H1 (cell line): ENCODE measurements at regions not wholly inside any gene's neighbourhood (a gene's known extent, or its start where the extent isn't known, plus 50 kb on each side); places are given as distances from the start of the nearest gene placed in this dataset.

Experiments
- CTCF ChIA-PET: fragments of 300-600 bp; sonication (Branson Sonifier 250); formaldehyde crosslinking; loops from one replicate; lab custom pipeline; 2021; ENCODE audit not compliant: partially characterized antibody; lab: Charles Lee
- POLR2A ChIA-PET: fragments of 300-600 bp; sonication (Branson Sonifier 250); formaldehyde crosslinking; loops from one replicate; lab custom pipeline; 2021; ENCODE audit warnings: inconsistent platforms; ENCODE audit not compliant: partially characterized antibody; lab: Charles Lee
- DNase-seq, 2 experiments: peaks; one replicate each; pipeline versions ENCODE4 v3.0.0 to v3.0.0-alpha.2; 2010 to 2022; ENCODE audit warnings: low spot score in 2 of 2, low read depth in 1 of 2, mixed read lengths in 1 of 2
- FAIRE-seq: peaks from 2 replicates; lab custom pipeline; 2011; peaks lifted over from hg19 to GRCh38; lab: Jason Lieb, UNC
- H2AFZ ChIP-seq: 2 replicates; pipeline ENCODE4 v1.8.1; 2012; ENCODE audit warnings: low read length, inconsistent platforms
- H2AK5ac ChIP-seq: 2 replicates; pipeline ENCODE4 v1.6.1; 2013; ENCODE audit warnings: low read depth, low read length
- H2BK120ac ChIP-seq: replicated peaks from 2 replicates; pipeline ENCODE3; 2013; ENCODE audit warnings: low read depth, low read length, inconsistent platforms
- H2BK12ac ChIP-seq: 2 replicates; pipeline ENCODE4 v1.6.1; 2013; ENCODE audit warnings: low read depth, low read length
- H2BK15ac ChIP-seq: 2 replicates; pipeline ENCODE4 v1.6.1; 2013; ENCODE audit warnings: low read length
- H2BK20ac ChIP-seq: 2 replicates; pipeline ENCODE4 v1.6.1; 2013; ENCODE audit warnings: low read length
- H2BK5ac ChIP-seq: 2 replicates; pipeline ENCODE4 v1.6.1; 2013; ENCODE audit warnings: low read depth, low read length
- H3K14ac ChIP-seq: 2 replicates; pipeline ENCODE4 v1.6.1; 2013; ENCODE audit warnings: inconsistent platforms; ENCODE audit not compliant: insufficient read length
- H3K18ac ChIP-seq: 2 replicates; pipeline ENCODE4 v1.6.1; 2013; ENCODE audit warnings: low read length; ENCODE audit errors: extremely low read depth
- H3K23ac ChIP-seq: 2 replicates; pipeline ENCODE4 v1.6.1; 2013; ENCODE audit warnings: inconsistent platforms; ENCODE audit not compliant: insufficient read length
- H3K23me2 ChIP-seq: 2 replicates; pipeline ENCODE4 v1.6.1; 2013; ENCODE audit warnings: low read depth, low read length
- H3K27ac ChIP-seq: 2 replicates; pipeline ENCODE4 v1.6.1; 2011; ENCODE audit warnings: low read depth, low read length, inconsistent platforms
- H3K27me3 ChIP-seq, 4 experiments: replicated peaks in 1 of 4; 1 replicate in 1 of 4; 2 replicates in 3 of 4; pipeline versions ENCODE4 v1.6.1 to v1.8.1; 2011 to 2013; ENCODE audit warnings: low read length in 3 of 4, mild to moderate bottlenecking in 3 of 4, inconsistent platforms in 2 of 4, mixed read lengths in 2 of 4, moderate library complexity in 1 of 4; ENCODE audit not compliant: control insufficient read depth in 3 of 4, insufficient read depth in 3 of 4; ENCODE audit errors: extremely low read depth in 1 of 4
- H3K36me3 ChIP-seq, 4 experiments: 2 replicates each; pipeline versions ENCODE4 v1.6.1 to v1.8.1; 2011 to 2013; ENCODE audit warnings: mild to moderate bottlenecking in 4 of 4, low read length in 3 of 4, moderate library complexity in 2 of 4, control low read depth in 1 of 4, inconsistent platforms in 1 of 4; ENCODE audit not compliant: insufficient read depth in 4 of 4, control insufficient read depth in 2 of 4
- H3K4ac ChIP-seq: replicated peaks from 2 replicates; pipeline ENCODE3; 2013; ENCODE audit warnings: low read length, low read depth, mixed read lengths, inconsistent platforms; ENCODE audit not compliant: insufficient read length
- H3K4me1 ChIP-seq, 4 experiments: replicated peaks in 1 of 4; 1 replicate in 1 of 4; 2 replicates in 3 of 4; pipeline versions ENCODE4 v1.6.1 to v1.8.1; 2011 to 2013; ENCODE audit warnings: low read length in 3 of 4, inconsistent platforms in 2 of 4, mixed read lengths in 1 of 4; ENCODE audit not compliant: insufficient read depth in 4 of 4, control insufficient read depth in 3 of 4
- H3K4me2 ChIP-seq, 2 experiments: 2 replicates each; pipeline versions ENCODE4 v1.6.1 to v1.8.1; 2011 to 2013; ENCODE audit warnings: low read depth in 2 of 2, low read length in 2 of 2, control low read depth in 1 of 2, inconsistent platforms in 1 of 2, mild to moderate bottlenecking in 1 of 2; ENCODE audit not compliant: insufficient read depth in 1 of 2
- H3K4me3 ChIP-seq, 4 experiments: fragments of 200-600, 300-600 bp in 1 of 4; sonication (generic), shearing (Covaris generic), sonication (Bioruptor Twin) in 1 of 4; 2 replicates each; pipeline versions ENCODE4 v1.5.1 to v1.8.1; 2011 to 2016; ENCODE audit warnings: low read length in 4 of 4, low read depth in 3 of 4, control low read depth in 2 of 4, inconsistent platforms in 2 of 4, mild to moderate bottlenecking in 2 of 4, mixed read lengths in 1 of 4, moderate library complexity in 1 of 4; ENCODE audit not compliant: insufficient read depth in 2 of 4; ENCODE audit errors: extremely low read depth in 1 of 4
- H3K56ac ChIP-seq: replicated peaks from 2 replicates; pipeline ENCODE3; 2013; ENCODE audit warnings: low read depth, mild to moderate bottlenecking, mixed read lengths, low read length, inconsistent platforms; ENCODE audit not compliant: insufficient read length
- H3K79me1 ChIP-seq: 2 replicates; pipeline ENCODE4 v1.6.1; 2013; ENCODE audit warnings: low read depth, low read length, control low read depth
- H3K79me2 ChIP-seq, 2 experiments: 2 replicates each; pipeline versions ENCODE4 v1.6.1 to v1.8.1; 2012 to 2013; ENCODE audit warnings: low read length in 2 of 2, mild to moderate bottlenecking in 2 of 2, inconsistent platforms in 1 of 2; ENCODE audit not compliant: insufficient read depth in 2 of 2, control insufficient read depth in 1 of 2
- H3K9ac ChIP-seq, 4 experiments: replicated peaks in 1 of 4; 1 replicate in 1 of 4; 2 replicates in 3 of 4; pipeline versions ENCODE4 v1.6.1 to v1.8.1; 2011 to 2013; ENCODE audit warnings: low read depth in 3 of 4, low read length in 3 of 4, control low read depth in 2 of 4, mild to moderate bottlenecking in 2 of 4, moderate library complexity in 2 of 4, inconsistent platforms in 1 of 4; ENCODE audit errors: extremely low read depth in 1 of 4
- H3K9me3 ChIP-seq, 2 experiments: 2 replicates each; pipeline versions ENCODE4 v1.6.1 to v1.8.1; 2012 to 2013; ENCODE audit warnings: mild to moderate bottlenecking in 2 of 2, moderate library complexity in 2 of 2, control low read depth in 1 of 2, inconsistent platforms in 1 of 2, low read depth in 1 of 2, low read length in 1 of 2, mixed read lengths in 1 of 2; ENCODE audit not compliant: insufficient read depth in 2 of 2
- H4K20me1 ChIP-seq, 2 experiments: replicated peaks in 1 of 2; 2 replicates each; pipeline versions ENCODE3 to v1.8.1; 2011 to 2013; ENCODE audit warnings: inconsistent platforms in 2 of 2, low read length in 2 of 2, mild to moderate bottlenecking in 1 of 2; ENCODE audit not compliant: insufficient read depth in 2 of 2, control insufficient read depth in 1 of 2
- H4K5ac ChIP-seq: 2 replicates; pipeline ENCODE4 v1.6.1; 2013; ENCODE audit warnings: low read length, low read depth, mixed read lengths, inconsistent platforms; ENCODE audit not compliant: insufficient read length
- H4K8ac ChIP-seq: 2 replicates; pipeline ENCODE4 v1.8.0; 2013; ENCODE audit warnings: mild to moderate bottlenecking, moderate library complexity, low read length, inconsistent platforms; ENCODE audit not compliant: insufficient read depth; ENCODE audit errors: extremely low read depth
- H4K91ac ChIP-seq: replicated peaks from 2 replicates; pipeline ENCODE3; 2013; ENCODE audit warnings: low read length, mixed read lengths, inconsistent platforms; ENCODE audit not compliant: insufficient read length
- CTCF ChIP-seq, 3 experiments: IDR thresholded peaks; 1 replicate in 2 of 3; 2 replicates in 1 of 3; pipeline versions ENCODE4 v1.5.1 to v1.6.1; 2011; ENCODE audit warnings: low read length in 3 of 3, mild to moderate bottlenecking in 3 of 3, inconsistent platforms in 2 of 3, low read depth in 1 of 3, moderate library complexity in 1 of 3; ENCODE audit not compliant: insufficient read depth in 1 of 3; ENCODE audit errors: control extremely low read depth in 1 of 3
- RAD21 ChIP-seq, 2 experiments: IDR thresholded peaks in 1 of 2; conservative IDR thresholded peaks in 1 of 2; 2 replicates each; pipeline ENCODE4 v1.6.1; 2011; ENCODE audit warnings: low read depth in 2 of 2, low read length in 2 of 2, improper control_type of control experiment in 1 of 2, inconsistent platforms in 1 of 2, mild to moderate bottlenecking in 1 of 2, moderate library complexity in 1 of 2
- RBBP5 ChIP-seq: IDR thresholded peaks from 2 replicates; pipeline ENCODE4 v1.7.1; 2012; ENCODE audit warnings: low read depth, mild to moderate bottlenecking, inconsistent platforms, low read length, moderate library complexity, borderline replicate concordance
- WGBS, 2 experiments: shearing (Covaris generic) in 1 of 2; methylation state at CpG; one replicate each; pipeline versions ENCODE4 v1.1.6 to v1.1.7; 2013 to 2015; ENCODE audit warnings: low lambda C conversion rate in 2 of 2, mixed read lengths in 2 of 2, inconsistent platforms in 1 of 2, low coverage in 1 of 2, missing lambda C conversion rate in 1 of 2; ENCODE audit not compliant: insufficient replicate concordance in 2 of 2, insufficient coverage in 1 of 2, insufficient read length in 1 of 2; ENCODE audit errors: extremely low coverage in 1 of 2, missing lambda C conversion rate in 1 of 2; 5-methylcytosine and 5-hydroxymethylcytosine counted together

DNA sequence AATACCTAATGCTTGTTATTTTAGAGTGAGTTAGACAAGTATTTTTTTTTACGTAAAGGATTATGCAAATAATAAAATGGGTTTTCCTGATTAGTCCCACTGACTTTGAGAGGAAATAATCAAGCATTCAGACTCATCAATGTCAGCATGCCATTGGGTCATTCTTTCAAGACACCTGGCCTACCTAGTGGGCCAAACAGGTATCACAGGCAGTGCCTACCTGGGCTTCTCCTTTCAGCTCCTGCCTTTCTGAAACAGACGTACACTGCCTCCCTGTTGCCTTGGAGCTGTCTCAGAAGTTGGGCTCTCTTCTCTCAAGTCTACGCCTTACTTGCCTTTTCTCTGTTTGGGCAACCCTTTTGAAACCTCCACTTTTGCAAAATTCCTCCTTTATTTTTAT lies 545.6 kb downstream of the SNAPC1 start:
- no peak overlapping the region for H3K23ac ChIP-seq
- H3K36me3 ChIP-seq, result no peaks in the 10 kb centered on the region
- H2BK5ac ChIP-seq, result no peak overlapping the region
- H3K9ac ChIP-seq, result no peak overlapping the region
- H3K4me3 ChIP-seq, result no peak overlapping the region
- H4K20me1 ChIP-seq, result no peaks in the 10 kb centered on the region
- FAIRE-seq (peak; percentile 48), DNase-seq (no peak)
- H3K4me1 ChIP-seq, result peaks cover 2 to 6% (median 2%) of the 10 kb centered on the region in 4 experiments; a peak in 4 of 7 replicates
- peak; percentile 14 to 30 for TF ChIP-seq RAD21 (IDR thresholded peaks at IDR 0.05 in 1 of 2, conservative IDR thresholded peaks at IDR 0.05 in 1 of 2; ENCODE audit: low read depth in 2 of 2, low read length in 2 of 2)
- peak in 2 of 3 experiments; percentile 43 to 60; a peak in 3 of 4 replicates for TF ChIP-seq CTCF (IDR thresholded peaks at IDR 0.05; ENCODE audit: control extremely low read depth in 1 of 3, insufficient read depth in 1 of 3, low read depth in 1 of 3, low read length in 3 of 3)
- TF ChIP-seq RBBP5, result no peak
- no peak overlapping the region for H4K8ac ChIP-seq
- H3K27me3 ChIP-seq, result no peaks in the 10 kb centered on the region
- no peak overlapping the region for H2BK12ac ChIP-seq
- no peak overlapping the region for H4K5ac ChIP-seq
- H4K91ac ChIP-seq, result no peak overlapping the region
- 83% methylated on average over 3 of the region's 3 CpGs; no CpG with 5 or more reads in 1 of the 2 experiments for WGBS, 2 experiments
- H3K56ac ChIP-seq, result no peak overlapping the region
- no peaks in the 10 kb centered on the region for H3K79me1 ChIP-seq
- no peak overlapping the region for H3K4ac ChIP-seq
- no peak overlapping the region for H3K27ac ChIP-seq
- H2AFZ ChIP-seq, result no peak overlapping the region
- no peaks in the 10 kb centered on the region for H3K23me2 ChIP-seq
- ChIA-PET CTCF (interaction anchor here (0.6 to 1.1 kb wide), 8 partner anchors 15 to 145 kb away, joined by 3 to 4 read pairs (median 3); no protein-coding TSS in a partner anchor), POLR2A (no interaction called here)
- no peak overlapping the region for H2BK15ac ChIP-seq
- no peak overlapping the region for H2BK20ac ChIP-seq
- no peak overlapping the region for H3K4me2 ChIP-seq
- peak overlapping the region; percentile 60; the same call in 1 of the 2 replicates for H3K18ac ChIP-seq
- H2AK5ac ChIP-seq, result no peak overlapping the region
- peak overlapping the region; percentile 77 for H3K14ac ChIP-seq
- no peaks in the 10 kb centered on the region for H3K79me2 ChIP-seq
- H2BK120ac ChIP-seq, result no peak overlapping the region
- H3K9me3 ChIP-seq, result no peaks in the 10 kb centered on the region
